Caco-2 (cell line): ENCODE measurements at regions not wholly inside any gene's neighbourhood (a gene's known extent, or its start where the extent isn't known, plus 50 kb on each side); places are given as distances from the start of the nearest gene placed in this dataset.

Experiments used
- BruUV-seq: library from RNA; stranded (reverse); fragments of 400-500 nt; replicated peaks from 2 replicates; lab custom pipeline; 2021; lab: Mats Ljungman, UMichigan
- CTCF ChIA-PET: fragments of 300-600 bp; sonication (Branson Sonifier 250); formaldehyde crosslinking; loops from one replicate; lab custom pipeline; 2022; ENCODE audit warnings: antibody characterized with exemption; lab: Charles Lee
- POLR2A ChIA-PET: fragments of 300-600 bp; sonication (Branson Sonifier 250); formaldehyde crosslinking; loops from one replicate; lab custom pipeline; 2022; ENCODE audit warnings: antibody characterized with exemption; lab: Charles Lee
- DNase-seq, 2 experiments: peaks; one replicate each; pipeline versions ENCODE4 v3.0.0 to v3.0.0-alpha.2; 2020 to 2022
- H3K27me3 ChIP-seq: replicated peaks from 2 replicates; pipeline ENCODE4 v1.6.0; 2011; ENCODE audit warnings: low read length; ENCODE audit not compliant: control insufficient read depth, insufficient read depth
- H3K36me3 ChIP-seq: 2 replicates; pipeline ENCODE4 v1.5.1; 2011; ENCODE audit warnings: low read length; ENCODE audit not compliant: control insufficient read depth, insufficient read depth
- H3K4me1 ChIP-seq: fragments of 250-450 bp; sonication (Bioruptor Pico); 2 replicates; pipeline ENCODE4 v1.5.1; 2020; ENCODE audit warnings: mild to moderate bottlenecking
- H3K4me3 ChIP-seq: 2 replicates; pipeline ENCODE4 v1.5.1; 2011; ENCODE audit warnings: low read depth, mild to moderate bottlenecking, control low read depth, low read length
- H3K9me3 ChIP-seq: fragments of 250-450 bp; sonication (Bioruptor Pico); 2 replicates; pipeline ENCODE4 v1.5.1; 2020; ENCODE audit warnings: mild to moderate bottlenecking, moderate library complexity
- H3K27ac Mint-ChIP-seq: one replicate; pipeline ENCODE4 v1.8.0; 2022; ENCODE audit warnings: mixed read lengths; ENCODE audit not compliant: unreplicated experiment
- H3K27me3 Mint-ChIP-seq: one replicate; pipeline ENCODE4 v1.8.0; 2022; ENCODE audit warnings: mixed read lengths; ENCODE audit not compliant: insufficient read depth, unreplicated experiment
- H3K36me3 Mint-ChIP-seq: one replicate; pipeline ENCODE4 v1.8.0; 2022; ENCODE audit warnings: mild to moderate bottlenecking, mixed read lengths; ENCODE audit not compliant: insufficient read depth, unreplicated experiment
- H3K4me1 Mint-ChIP-seq: one replicate; pipeline ENCODE4 v1.8.0; 2022; ENCODE audit warnings: low read depth, mixed read lengths; ENCODE audit not compliant: unreplicated experiment
- H3K4me3 Mint-ChIP-seq: one replicate; pipeline ENCODE4 v1.8.0; 2022; ENCODE audit warnings: mild to moderate bottlenecking, moderate library complexity, mixed read lengths; ENCODE audit not compliant: unreplicated experiment
- H3K9me3 Mint-ChIP-seq: one replicate; pipeline ENCODE4 v1.8.0; 2022; ENCODE audit warnings: mixed read lengths; ENCODE audit not compliant: unreplicated experiment
- intact Hi-C: fragments of 100-400 bp; cut with micrococcal nuclease; formaldehyde crosslinking; loops from one replicate; pipeline ENCODE4 v1.10.0; 2022; ENCODE audit not compliant: unreplicated experiment
- TF ChIP-seq, protein P1 (sequence below), 2 experiments: fragments of 200-600 bp in 1 of 2; IDR thresholded peaks; 1 replicate in 1 of 2; 2 replicates in 1 of 2; pipeline versions ENCODE4 v1.5.1 to v1.8.0; 2011 to 2022; ENCODE audit warnings: antibody characterized with exemption in 1 of 2, control low read depth in 1 of 2, inconsistent platforms in 1 of 2, low read depth in 1 of 2, low read length in 1 of 2, mild to moderate bottlenecking in 1 of 2, moderate library complexity in 1 of 2; ENCODE audit not compliant: insufficient read depth in 1 of 2, severe bottlenecking in 1 of 2, unreplicated experiment in 1 of 2

DNA sequence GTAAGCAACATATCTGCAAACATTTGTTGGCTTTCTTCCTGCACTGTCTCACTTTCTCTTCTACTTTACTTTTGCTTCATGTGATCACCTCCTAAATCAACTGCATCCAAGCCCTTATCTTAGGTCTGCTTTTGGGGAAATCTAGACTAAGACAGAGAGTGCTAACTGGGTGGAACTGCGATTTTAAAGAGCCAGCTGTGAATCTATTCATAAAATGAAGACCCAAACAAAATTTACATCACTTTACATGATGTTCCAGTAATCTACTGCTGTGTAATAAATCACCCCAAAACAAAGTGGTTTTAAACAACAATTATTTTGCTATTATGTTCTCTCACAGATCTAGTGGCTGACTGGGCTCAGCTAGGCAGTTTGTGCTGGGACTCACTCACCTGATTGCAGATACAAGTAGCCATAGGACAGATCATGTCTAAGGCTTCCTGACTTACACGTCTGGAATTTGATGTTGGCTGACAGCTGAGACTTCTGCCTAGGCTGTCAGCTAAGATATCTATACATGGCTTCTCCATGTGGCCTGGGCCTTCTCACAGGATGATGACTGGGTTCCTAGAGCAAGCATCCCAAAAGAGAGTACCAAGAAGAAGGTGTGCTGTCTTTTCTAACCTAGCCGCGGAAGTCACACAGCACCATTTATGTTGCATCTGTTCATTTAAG, 145.1 kb upstream of the TBCA start:
- no peaks in the 10 kb centered on the region for H3K9me3 ChIP-seq
- no peaks in the 10 kb centered on the region; the same call in 1 of the 2 replicates for H3K4me1 ChIP-seq
- Mint-ChIP-seq H3K9me3 (no peaks in the 10 kb centered on the region), H3K4me1 (no peaks in the 10 kb centered on the region), H3K36me3 (no peaks in the 10 kb centered on the region), H3K4me3 (no peak overlapping the region), H3K27me3 (peaks cover 14% of the 10 kb centered on the region), H3K27ac (no peak overlapping the region)
- no peaks in the 10 kb centered on the region for H3K36me3 ChIP-seq
- H3K4me3 ChIP-seq = no peak overlapping the region
- BruUV-seq = no TSS peak
- intact Hi-C loops = no loop called here
- H3K27me3 ChIP-seq = no peaks in the 10 kb centered on the region
- CTCF ChIA-PET = no interaction called here
- no peak for DNase-seq
- POLR2A ChIA-PET = no interaction called here
- TF ChIP-seq, protein P1, sequence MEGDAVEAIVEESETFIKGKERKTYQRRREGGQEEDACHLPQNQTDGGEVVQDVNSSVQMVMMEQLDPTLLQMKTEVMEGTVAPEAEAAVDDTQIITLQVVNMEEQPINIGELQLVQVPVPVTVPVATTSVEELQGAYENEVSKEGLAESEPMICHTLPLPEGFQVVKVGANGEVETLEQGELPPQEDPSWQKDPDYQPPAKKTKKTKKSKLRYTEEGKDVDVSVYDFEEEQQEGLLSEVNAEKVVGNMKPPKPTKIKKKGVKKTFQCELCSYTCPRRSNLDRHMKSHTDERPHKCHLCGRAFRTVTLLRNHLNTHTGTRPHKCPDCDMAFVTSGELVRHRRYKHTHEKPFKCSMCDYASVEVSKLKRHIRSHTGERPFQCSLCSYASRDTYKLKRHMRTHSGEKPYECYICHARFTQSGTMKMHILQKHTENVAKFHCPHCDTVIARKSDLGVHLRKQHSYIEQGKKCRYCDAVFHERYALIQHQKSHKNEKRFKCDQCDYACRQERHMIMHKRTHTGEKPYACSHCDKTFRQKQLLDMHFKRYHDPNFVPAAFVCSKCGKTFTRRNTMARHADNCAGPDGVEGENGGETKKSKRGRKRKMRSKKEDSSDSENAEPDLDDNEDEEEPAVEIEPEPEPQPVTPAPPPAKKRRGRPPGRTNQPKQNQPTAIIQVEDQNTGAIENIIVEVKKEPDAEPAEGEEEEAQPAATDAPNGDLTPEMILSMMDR (IDR thresholded peaks at IDR 0.05; ENCODE audit: insufficient read depth in 1 of 2, low read depth in 1 of 2, low read length in 1 of 2, severe bottlenecking in 1 of 2, unreplicated experiment in 1 of 2) = no peak

DNA sequence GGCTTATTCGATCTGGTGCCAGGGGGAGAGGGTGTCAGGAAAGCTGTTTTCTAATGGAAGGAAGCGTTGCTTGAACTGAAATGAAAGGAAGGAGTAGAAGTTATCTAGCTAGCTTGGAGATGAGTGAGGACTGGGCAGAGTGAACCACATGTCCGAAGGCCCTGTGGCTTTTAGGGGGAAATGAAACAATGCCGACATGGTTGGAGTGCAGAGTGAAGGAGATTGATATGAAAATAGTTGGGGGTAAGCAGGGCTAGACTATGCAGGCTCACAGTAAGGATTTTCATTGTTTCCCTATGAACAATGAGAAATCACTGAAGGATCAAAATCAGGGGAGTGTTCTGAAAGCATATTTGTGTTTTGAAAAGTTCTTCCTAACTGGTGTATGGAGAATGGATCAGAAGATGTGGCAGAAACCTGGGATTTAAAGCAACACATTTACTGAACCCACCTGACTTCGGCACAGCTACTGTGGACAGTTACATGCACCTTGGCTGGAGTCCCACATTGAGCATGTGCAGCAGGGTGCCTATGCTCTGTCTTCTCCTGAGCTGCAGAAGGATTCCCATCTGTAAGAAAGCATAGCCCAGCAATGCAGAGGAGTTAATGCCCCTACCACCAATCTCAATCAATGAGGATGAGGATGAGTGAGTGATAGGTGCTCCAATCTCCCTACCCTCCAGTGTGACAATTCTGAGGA, 144.4 kb upstream of the TBCA start:
- ChIA-PET CTCF (no interaction called here), POLR2A (no interaction called here)
- no peaks in the 10 kb centered on the region for H3K9me3 ChIP-seq
- no peaks in the 10 kb centered on the region for H3K27me3 ChIP-seq
- TF ChIP-seq, protein P1 (IDR thresholded peaks at IDR 0.05; ENCODE audit: insufficient read depth in 1 of 2, low read depth in 1 of 2, low read length in 1 of 2, severe bottlenecking in 1 of 2, unreplicated experiment in 1 of 2) = no peak
- H3K4me1 ChIP-seq = no peaks in the 10 kb centered on the region; the same call in 1 of the 2 replicates
- H3K36me3 ChIP-seq = no peaks in the 10 kb centered on the region
- DNase-seq = no peak
- H3K9me3 Mint-ChIP-seq = no peaks in the 10 kb centered on the region
- intact Hi-C loops = no loop called here
- H3K27ac Mint-ChIP-seq = no peak overlapping the region
- H3K4me1 Mint-ChIP-seq = no peaks in the 10 kb centered on the region
- no peak overlapping the region for H3K4me3 Mint-ChIP-seq
- no peaks in the 10 kb centered on the region for H3K36me3 Mint-ChIP-seq
- BruUV-seq = no TSS peak
- H3K4me3 ChIP-seq = no peak overlapping the region
- H3K27me3 Mint-ChIP-seq = peaks cover 12% of the 10 kb centered on the region

DNA sequence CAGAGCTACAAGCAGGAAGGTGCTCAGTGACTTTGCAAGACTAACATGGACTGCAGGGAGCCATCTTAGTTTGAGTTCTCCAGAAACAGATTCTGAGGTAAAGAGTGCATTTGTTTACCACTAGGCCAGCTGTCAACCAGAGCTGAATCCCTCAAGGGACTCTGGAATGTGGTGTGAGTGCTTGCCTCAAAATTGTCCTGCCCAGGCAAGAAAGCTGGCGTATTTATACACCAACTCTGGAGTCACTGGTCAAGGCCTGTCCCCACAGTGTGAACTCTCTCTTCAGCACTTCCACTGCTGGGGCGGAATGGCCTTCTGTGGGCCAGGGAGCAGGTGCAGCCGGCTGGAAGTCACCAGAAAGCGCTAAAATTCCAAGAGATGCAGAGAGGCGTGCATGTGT, 139.2 kb upstream of the TBCA start:
- Mint-ChIP-seq H3K4me3 (no peak overlapping the region), H3K36me3 (no peaks in the 10 kb centered on the region), H3K4me1 (no peaks in the 10 kb centered on the region), H3K27ac (no peak overlapping the region), H3K9me3 (no peaks in the 10 kb centered on the region), H3K27me3 (peaks cover 13% of the 10 kb centered on the region)
- no peak overlapping the region for H3K4me3 ChIP-seq
- intact Hi-C loops = no loop called here
- TF ChIP-seq, protein P1 (IDR thresholded peaks at IDR 0.05; ENCODE audit: insufficient read depth in 1 of 2, low read depth in 1 of 2, low read length in 1 of 2, severe bottlenecking in 1 of 2, unreplicated experiment in 1 of 2) = no peak
- ChIA-PET CTCF (no interaction called here), POLR2A (no interaction called here)
- H3K27me3 ChIP-seq = no peaks in the 10 kb centered on the region
- BruUV-seq = no TSS peak
- H3K9me3 ChIP-seq = no peaks in the 10 kb centered on the region; the same call in 1 of the 2 replicates
- H3K4me1 ChIP-seq = no peaks in the 10 kb centered on the region
- H3K36me3 ChIP-seq = no peaks in the 10 kb centered on the region
- no peak for DNase-seq
